HFF-Myc (cell line): ENCODE measurements at regions not wholly inside any gene's neighbourhood (a gene's known extent, or its start where the extent isn't known, plus 50 kb on each side); places are given as distances from the start of the nearest gene placed in this dataset.

Experiments used
- DNase-seq: peaks from one replicate; pipeline ENCODE4 v3.0.0-alpha.2; 2011; ENCODE audit warnings: low read depth; ENCODE audit errors: extremely low read depth
- H3K4me3 ChIP-seq: replicated peaks from 2 replicates; pipeline ENCODE4 v1.5.1; 2011; ENCODE audit warnings: low read depth, mild to moderate bottlenecking, control low read depth, low read length
- TF ChIP-seq, protein P1 (sequence below): IDR thresholded peaks from 2 replicates; pipeline ENCODE4 v1.5.1; 2012; ENCODE audit warnings: mild to moderate bottlenecking, low read depth, low read length, control low read depth; ENCODE audit errors: missing control alignments

GRCh38 chr4:100100985-100101384 lies 89.3 kb downstream of the DDIT4L start:
- TF ChIP-seq, protein P1, sequence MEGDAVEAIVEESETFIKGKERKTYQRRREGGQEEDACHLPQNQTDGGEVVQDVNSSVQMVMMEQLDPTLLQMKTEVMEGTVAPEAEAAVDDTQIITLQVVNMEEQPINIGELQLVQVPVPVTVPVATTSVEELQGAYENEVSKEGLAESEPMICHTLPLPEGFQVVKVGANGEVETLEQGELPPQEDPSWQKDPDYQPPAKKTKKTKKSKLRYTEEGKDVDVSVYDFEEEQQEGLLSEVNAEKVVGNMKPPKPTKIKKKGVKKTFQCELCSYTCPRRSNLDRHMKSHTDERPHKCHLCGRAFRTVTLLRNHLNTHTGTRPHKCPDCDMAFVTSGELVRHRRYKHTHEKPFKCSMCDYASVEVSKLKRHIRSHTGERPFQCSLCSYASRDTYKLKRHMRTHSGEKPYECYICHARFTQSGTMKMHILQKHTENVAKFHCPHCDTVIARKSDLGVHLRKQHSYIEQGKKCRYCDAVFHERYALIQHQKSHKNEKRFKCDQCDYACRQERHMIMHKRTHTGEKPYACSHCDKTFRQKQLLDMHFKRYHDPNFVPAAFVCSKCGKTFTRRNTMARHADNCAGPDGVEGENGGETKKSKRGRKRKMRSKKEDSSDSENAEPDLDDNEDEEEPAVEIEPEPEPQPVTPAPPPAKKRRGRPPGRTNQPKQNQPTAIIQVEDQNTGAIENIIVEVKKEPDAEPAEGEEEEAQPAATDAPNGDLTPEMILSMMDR: no peak
- H3K4me3 ChIP-seq: no peak overlapping the region
- DNase-seq: no peak

- H3K4me3 ChIP-seq: no peak overlapping the region
- TF ChIP-seq, protein P1: no peak
- no peak for DNase-seq
Measured at GRCh38 chr4:100099746-100100145, 90.5 kb downstream of the DDIT4L start.

- no peak for DNase-seq
- TF ChIP-seq, protein P1: no peak
- no peak overlapping the region for H3K4me3 ChIP-seq
Measured at GRCh38 chr4:100098681-100099080, 91.6 kb downstream of the DDIT4L start.

DNA sequence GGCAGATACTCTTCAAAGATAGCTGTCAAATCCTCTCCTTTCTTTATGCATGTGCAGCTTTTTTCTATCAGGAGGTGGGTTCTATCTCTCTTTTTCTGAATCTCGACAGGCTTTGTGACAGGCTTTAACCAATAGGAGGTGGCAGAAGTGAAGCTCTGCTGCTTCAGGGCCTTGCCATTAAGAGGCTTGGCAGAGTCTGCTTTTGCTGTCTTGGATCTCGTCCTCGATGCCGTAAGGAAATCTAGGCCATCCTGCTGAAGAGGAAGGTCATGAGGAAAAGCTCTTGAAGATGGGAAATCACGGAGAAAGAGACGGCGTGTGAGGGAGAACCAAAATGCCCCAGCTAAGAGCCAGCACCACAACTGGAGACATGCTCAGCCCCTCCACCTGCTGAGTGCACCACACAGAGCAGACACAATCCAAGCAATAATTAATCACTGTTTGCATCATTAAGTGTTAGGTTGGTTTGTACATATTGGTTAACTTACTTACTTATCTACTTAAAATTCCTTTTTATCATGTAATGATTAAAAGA lies 92.2 kb downstream of the DDIT4L start:
- H3K4me3 ChIP-seq: no peak overlapping the region
- no peak for DNase-seq
- TF ChIP-seq, protein P1: no peak

DNA sequence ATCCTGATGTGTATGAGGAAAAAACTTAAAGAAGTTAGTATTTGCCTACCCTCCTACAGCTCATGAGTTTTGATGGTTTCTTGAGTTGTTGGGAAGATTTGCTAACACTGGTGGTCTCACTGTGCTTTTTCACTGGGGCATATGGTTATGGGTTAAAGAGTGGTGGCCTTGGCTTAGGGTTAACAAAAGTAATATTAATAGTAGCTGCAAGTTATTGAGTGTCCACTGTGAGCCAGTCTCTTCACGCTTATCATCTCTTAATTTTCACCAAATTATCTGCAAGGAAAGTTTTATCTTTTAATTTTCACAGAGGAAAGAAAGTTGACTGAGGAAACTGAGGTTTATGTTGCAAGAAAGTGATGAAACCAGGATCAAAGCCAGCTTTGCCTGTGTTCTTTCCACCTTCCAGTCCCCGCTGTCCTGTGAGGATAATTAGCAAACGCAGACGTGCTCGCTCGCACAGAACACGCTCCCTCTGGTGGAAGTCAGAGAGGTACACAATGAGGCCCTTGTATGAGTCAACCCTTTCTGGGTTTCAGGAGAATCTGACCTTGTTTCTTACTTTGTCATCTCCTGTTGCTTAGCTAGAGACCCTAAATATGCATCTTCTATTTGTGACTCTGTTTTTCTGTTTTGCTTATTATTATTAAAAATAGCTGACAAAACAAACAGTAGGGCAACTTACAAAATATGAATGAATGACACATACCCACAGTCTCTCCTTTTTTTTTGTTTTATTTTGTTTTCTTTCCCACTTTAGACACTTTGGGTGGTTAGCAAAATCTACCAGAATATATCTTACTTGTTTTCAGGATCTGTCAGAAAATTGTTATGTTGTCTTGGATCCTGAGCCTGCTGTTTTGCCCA lies 94.3 kb downstream of the DDIT4L start:
- DNase-seq: peak; percentile 39
- no peak overlapping the region for H3K4me3 ChIP-seq
- TF ChIP-seq, protein P1: peak; percentile 85

DNA sequence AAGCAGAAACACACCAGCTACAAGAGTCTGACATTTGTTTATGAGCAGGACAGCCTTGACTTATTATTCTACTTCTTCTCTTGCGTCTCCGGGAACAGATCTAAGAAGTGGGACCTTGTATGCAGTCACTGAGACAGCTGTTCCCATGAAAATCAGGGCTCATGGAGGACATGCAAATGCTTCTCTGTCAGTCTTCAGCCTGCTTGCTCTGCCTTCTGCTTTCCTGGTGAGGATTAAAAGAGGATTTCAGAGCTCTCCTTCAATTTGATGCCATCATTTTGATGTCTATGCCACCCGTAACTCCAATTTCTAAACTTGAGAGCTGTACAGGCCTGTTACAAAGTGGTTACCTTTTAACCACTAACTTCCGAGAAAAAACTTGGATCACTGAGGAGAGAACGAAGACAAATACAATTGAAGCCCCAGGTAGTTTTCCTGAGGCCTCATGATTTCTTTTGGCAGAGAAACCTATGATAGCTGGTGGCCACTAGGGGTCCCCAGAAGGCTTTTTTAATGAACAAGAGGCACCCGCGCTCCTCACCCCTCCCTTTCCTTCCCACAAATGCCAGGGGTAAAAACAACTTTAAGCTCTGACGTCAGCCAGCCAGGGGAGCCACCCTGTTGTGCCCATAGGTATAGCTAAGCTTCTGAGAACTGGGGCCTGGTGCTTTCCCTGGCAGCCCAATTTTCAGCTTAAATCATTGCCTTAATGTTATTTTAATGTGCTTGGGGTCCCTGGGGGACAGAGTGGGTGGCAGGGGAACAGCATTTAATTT lies 97.0 kb downstream of the DDIT4L start:
- peak; percentile 56 for DNase-seq
- no peak overlapping the region for H3K4me3 ChIP-seq
- TF ChIP-seq, protein P1: peak; percentile 88
